Islet precursor cell (in vitro differentiated cells): ENCODE measurements at regions not wholly inside any gene's neighbourhood (a gene's known extent, or its start where the extent isn't known, plus 50 kb on each side); places are given as distances from the start of the nearest gene placed in this dataset.

Experiments
- DNase-seq: peaks from one replicate; pipeline ENCODE4 v3.0.0-alpha.2; 2018

GRCh38 chr5:74279244-74279643, 361.3 kb downstream of the ENC1 start:
- DNase-seq = no peak

- DNase-seq = no peak
Measured at GRCh38 chr5:74277418-74277817, 363.1 kb downstream of the ENC1 start.

- no peak for DNase-seq
Measured at GRCh38 chr5:74275171-74275992, 365.1 kb downstream of the ENC1 start.

- no peak for DNase-seq
Measured at GRCh38 chr5:74274326-74274725, 366.2 kb downstream of the ENC1 start.

GRCh38 chr5:74272831-74273451, 367.6 kb downstream of the ENC1 start:
- no peak for DNase-seq

- peak; percentile 80 for DNase-seq
Measured at GRCh38 chr5:74272024-74272775, 368.3 kb downstream of the ENC1 start.

GRCh38 chr5:74268297-74268696, 372.2 kb downstream of the ENC1 start:
- no peak for DNase-seq

- no peak for DNase-seq
Measured at GRCh38 chr5:74266836-74267235, 373.7 kb downstream of the ENC1 start.

GRCh38 chr5:74266132-74266531, 374.4 kb downstream of the ENC1 start:
- no peak for DNase-seq

- no peak for DNase-seq
Measured at GRCh38 chr5:74262544-74263207, 377.9 kb downstream of the ENC1 start.

GRCh38 chr5:74261866-74262265, 378.7 kb downstream of the ENC1 start:
- DNase-seq = no peak

GRCh38 chr5:74261421-74261820, 379.1 kb downstream of the ENC1 start:
- no peak for DNase-seq

- no peak for DNase-seq
Measured at GRCh38 chr5:74259572-74259971, 381.0 kb downstream of the ENC1 start.

- DNase-seq = no peak
Measured at GRCh38 chr5:74258314-74258665, 382.2 kb downstream of the ENC1 start.

- DNase-seq = peak; percentile 71
Measured at GRCh38 chr5:74257645-74258313, 382.7 kb downstream of the ENC1 start.

GRCh38 chr5:74257060-74257527, 383.4 kb downstream of the ENC1 start:
- no peak for DNase-seq

GRCh38 chr5:74255692-74256392, 384.7 kb downstream of the ENC1 start:
- DNase-seq = no peak

- no peak for DNase-seq
Measured at GRCh38 chr5:74254257-74254656, 386.3 kb downstream of the ENC1 start.

GRCh38 chr5:74252044-74252443, 388.5 kb downstream of the ENC1 start:
- no peak for DNase-seq

GRCh38 chr5:74251141-74252035, 389.1 kb downstream of the ENC1 start:
- peak; percentile 96 for DNase-seq
